Hindlimb muscle (tissue), 1 donor: ENCODE measurements at regions not wholly inside any gene's neighbourhood (a gene's known extent, or its start where the extent isn't known, plus 50 kb on each side); places are given as distances from the start of the nearest gene placed in this dataset.

Experiments used
- DNase-seq: peaks from one replicate; pipeline ENCODE4 v3.0.0-alpha.2; 2013

- DNase-seq = no peak
Measured at GRCh38 chr10:33688506-33688905, 354.0 kb upstream of the NRP1 start.

GRCh38 chr10:33684211-33684611 is 349.7 kb upstream of the NRP1 start:
- DNase-seq = peak; percentile 85

- DNase-seq = no peak
Measured at GRCh38 chr10:33681595-33681994, 347.1 kb upstream of the NRP1 start.

- DNase-seq = no peak
Measured at GRCh38 chr10:33680036-33680435, 345.6 kb upstream of the NRP1 start.

GRCh38 chr10:33676606-33677339 is 342.3 kb upstream of the NRP1 start:
- no peak for DNase-seq

- peak; percentile 46 for DNase-seq
Measured at GRCh38 chr10:33674986-33675599, 340.6 kb upstream of the NRP1 start.

- peak; percentile 73 for DNase-seq
Measured at GRCh38 chr10:33674491-33674890, 340.0 kb upstream of the NRP1 start.

GRCh38 chr10:33673839-33674415 is 339.5 kb upstream of the NRP1 start:
- DNase-seq = no peak

- no peak for DNase-seq
Measured at GRCh38 chr10:33669904-33670303, 335.4 kb upstream of the NRP1 start.

GRCh38 chr10:33666686-33667480 is 332.4 kb upstream of the NRP1 start:
- DNase-seq = no peak

GRCh38 chr10:33665501-33665900 is 331.0 kb upstream of the NRP1 start:
- DNase-seq = no peak

GRCh38 chr10:33664070-33664469 is 329.6 kb upstream of the NRP1 start:
- no peak for DNase-seq

GRCh38 chr10:33661580-33662336 is 327.3 kb upstream of the NRP1 start:
- peak; percentile 49 for DNase-seq

- DNase-seq = no peak
Measured at GRCh38 chr10:33660329-33660728, 325.9 kb upstream of the NRP1 start.

GRCh38 chr10:33657913-33658312 is 323.4 kb upstream of the NRP1 start:
- no peak for DNase-seq

GRCh38 chr10:33657154-33657908 is 322.9 kb upstream of the NRP1 start:
- no peak for DNase-seq

- no peak for DNase-seq
Measured at GRCh38 chr10:33655921-33656320, 321.5 kb upstream of the NRP1 start.

GRCh38 chr10:33655165-33655815 is 320.8 kb upstream of the NRP1 start:
- DNase-seq = no peak

GRCh38 chr10:33653584-33654367 is 319.3 kb upstream of the NRP1 start:
- DNase-seq = no peak

GRCh38 chr10:33652870-33653269 is 318.4 kb upstream of the NRP1 start:
- no peak for DNase-seq
